IMR-90 (cell line): ENCODE measurements at regions not wholly inside any gene's neighbourhood (a gene's known extent, or its start where the extent isn't known, plus 50 kb on each side); places are given as distances from the start of the nearest gene placed in this dataset.

Experiments
- ATAC-seq: fragments of 200-7000 bp; cut with Tn5 transposase; 2 replicates; pipeline ENCODE4 v1.9.1; 2020; ENCODE audit warnings: low read depth, mild to moderate bottlenecking, moderate library complexity
- BruUV-seq: library from RNA; stranded (reverse); fragments of 400-500 nt; replicated peaks from 2 replicates; lab custom pipeline; 2021; lab: Mats Ljungman, UMichigan
- CTCF ChIA-PET: fragments of 300-600 bp; formaldehyde crosslinking; extraction: SDS; loops from one replicate; lab custom pipeline; 2021; ENCODE audit warnings: antibody characterized with exemption; lab: Yijun Ruan, JAX
- POLR2A ChIA-PET: fragments of 300-600 bp; sonication (Branson Sonifier 250); formaldehyde crosslinking; loops from one replicate; lab custom pipeline; 2022; ENCODE audit warnings: antibody characterized with exemption; ENCODE audit not compliant: unreplicated experiment; lab: Charles Lee
- DNase-seq: peaks from one replicate; pipeline ENCODE4 v3.0.0; 2013
- H2AFZ ChIP-seq: replicated peaks from 2 replicates; pipeline ENCODE3; 2013; ENCODE audit warnings: low read length, mild to moderate bottlenecking; ENCODE audit not compliant: poor library complexity
- H2AK5ac ChIP-seq: 2 replicates; pipeline ENCODE4 v1.6.1; 2013; ENCODE audit warnings: low read depth, low read length, inconsistent platforms
- H2AK9ac ChIP-seq: replicated peaks from 2 replicates; pipeline ENCODE3; 2013; ENCODE audit warnings: mild to moderate bottlenecking, low read depth, low read length, moderate library complexity; ENCODE audit not compliant: poor library complexity
- H2BK120ac ChIP-seq: 2 replicates; pipeline ENCODE4 v1.6.1; 2013; ENCODE audit warnings: low read depth, low read length, inconsistent platforms
- H2BK15ac ChIP-seq: 3 replicates; pipeline ENCODE4 v1.6.1; 2013; ENCODE audit warnings: low read depth, low read length, inconsistent platforms
- H2BK20ac ChIP-seq: 2 replicates; pipeline ENCODE4 v1.6.1; 2013; ENCODE audit warnings: low read depth, mild to moderate bottlenecking, inconsistent platforms, low read length, moderate library complexity
- H2BK5ac ChIP-seq: 2 replicates; pipeline ENCODE4 v1.6.1; 2013; ENCODE audit warnings: mild to moderate bottlenecking, low read depth, low read length, inconsistent platforms; ENCODE audit not compliant: poor library complexity, severe bottlenecking
- H3K14ac ChIP-seq: replicated peaks from 2 replicates; pipeline ENCODE4 v1.6.1; 2013; ENCODE audit warnings: low read depth, low read length, inconsistent platforms
- H3K18ac ChIP-seq: 2 replicates; pipeline ENCODE4 v1.6.1; 2013; ENCODE audit warnings: low read depth, low read length, control low read depth
- H3K23ac ChIP-seq: 2 replicates; pipeline ENCODE4 v1.6.1; 2013; ENCODE audit warnings: low read depth, low read length, inconsistent platforms
- H3K27ac ChIP-seq: 2 replicates; pipeline ENCODE4 v1.5.1; 2013; ENCODE audit warnings: mild to moderate bottlenecking, control low read depth, low read length; ENCODE audit not compliant: insufficient read depth
- H3K27me3 ChIP-seq: 2 replicates; pipeline ENCODE4 v1.6.1; 2013; ENCODE audit warnings: low read length; ENCODE audit not compliant: control insufficient read depth, insufficient read depth
- H3K36me3 ChIP-seq: 2 replicates; pipeline ENCODE4 v1.6.1; 2013; ENCODE audit warnings: low read length, mixed read lengths; ENCODE audit not compliant: control insufficient read depth, insufficient read depth
- H3K4ac ChIP-seq: 2 replicates; pipeline ENCODE4 v1.6.1; 2013; ENCODE audit warnings: low read depth, low read length, inconsistent platforms
- H3K4me1 ChIP-seq: 2 replicates; pipeline ENCODE4 v1.6.1; 2013; ENCODE audit warnings: low read length, mixed read lengths; ENCODE audit not compliant: control insufficient read depth, insufficient read depth
- H3K4me2 ChIP-seq: 2 replicates; pipeline ENCODE4 v1.6.1; 2013; ENCODE audit warnings: low read depth, mild to moderate bottlenecking, control low read depth, low read length, moderate library complexity
- H3K4me3 ChIP-seq: 2 replicates; pipeline ENCODE4 v1.5.1; 2013; ENCODE audit warnings: low read depth, mild to moderate bottlenecking, control low read depth, low read length, moderate library complexity; ENCODE audit not compliant: insufficient read depth
- H3K56ac ChIP-seq: 2 replicates; pipeline ENCODE4 v1.6.1; 2013; ENCODE audit warnings: low read length, inconsistent platforms; ENCODE audit not compliant: insufficient read depth; ENCODE audit errors: extremely low read depth
- H3K79me1 ChIP-seq, 2 experiments: 2 replicates each; pipeline ENCODE4 v1.6.1; 2013; ENCODE audit warnings: low read length in 2 of 2, inconsistent platforms in 1 of 2, low read depth in 1 of 2
- H3K9ac ChIP-seq: 2 replicates; pipeline ENCODE4 v1.6.1; 2013; ENCODE audit warnings: low read depth, low read length, control low read depth
- H3K9me1 ChIP-seq: 2 replicates; pipeline ENCODE4 v1.6.1; 2013; ENCODE audit warnings: low read length, inconsistent platforms; ENCODE audit not compliant: insufficient read depth
- H3K9me3 ChIP-seq: 2 replicates; pipeline ENCODE4 v1.6.1; 2013; ENCODE audit warnings: low read length; ENCODE audit not compliant: control insufficient read depth, insufficient read depth
- H4K20me1 ChIP-seq: 2 replicates; pipeline ENCODE4 v1.6.1; 2013; ENCODE audit warnings: low read length, inconsistent platforms; ENCODE audit not compliant: insufficient read depth
- H4K5ac ChIP-seq: 2 replicates; pipeline ENCODE4 v1.6.1; 2013; ENCODE audit warnings: mild to moderate bottlenecking, low read depth, low read length, control low read depth
- H4K8ac ChIP-seq, 2 experiments: 2 replicates each; pipeline ENCODE4 v1.6.1; 2013; ENCODE audit warnings: low read depth in 2 of 2, low read length in 2 of 2, control low read depth in 1 of 2, inconsistent platforms in 1 of 2
- H4K91ac ChIP-seq: 2 replicates; pipeline ENCODE4 v1.6.1; 2013; ENCODE audit warnings: low read depth, low read length, inconsistent platforms; ENCODE audit not compliant: insufficient read depth
- BHLHE40 ChIP-seq: fragments of 150-350 bp; IDR thresholded peaks from 2 replicates; pipeline ENCODE4 v1.6.1; 2016; ENCODE audit warnings: mild to moderate bottlenecking, low read depth, low read length
- ELK1 ChIP-seq: fragments of 150-350 bp; IDR thresholded peaks from 2 replicates; pipeline ENCODE4 v1.6.1; 2016; ENCODE audit warnings: low read depth, mild to moderate bottlenecking, low read length, moderate library complexity, borderline replicate concordance
- MAZ ChIP-seq: IDR thresholded peaks from 2 replicates; pipeline ENCODE4 v1.6.1; 2012; ENCODE audit warnings: low read depth, mild to moderate bottlenecking, low read length, improper control_type of control experiment, moderate library complexity, borderline replicate concordance
- MXI1 ChIP-seq: IDR thresholded peaks from 2 replicates; pipeline ENCODE4 v1.6.1; 2012; ENCODE audit warnings: low read depth, mild to moderate bottlenecking, low read length, moderate library complexity, borderline replicate concordance
- WGBS, 2 experiments: methylation state at CpG; one replicate each; pipeline versions ENCODE4 v1.1.5 to v1.1.7; 2013; ENCODE audit warnings: missing lambda C conversion rate in 2 of 2; ENCODE audit not compliant: insufficient read length in 1 of 2; ENCODE audit errors: extremely low coverage in 2 of 2; 5-methylcytosine and 5-hydroxymethylcytosine counted together
- dilution Hi-C: fragments of 300-500 bp; cut with HindIII; formaldehyde crosslinking; loops from one replicate; pipeline ENCODE4 v1.14.3; 2018; ENCODE audit warnings: low sequenced_read_pairs; ENCODE audit not compliant: unreplicated experiment
- in situ Hi-C: fragments of 300-500 bp; cut with MboI; formaldehyde crosslinking; loops from 3 replicates; pipeline ENCODE4 v1.14.3; 2019; ENCODE audit warnings: low sequenced_read_pairs, inconsistent platforms, mixed read lengths
- intact Hi-C: fragments of 100-400 bp; cut with micrococcal nuclease; formaldehyde crosslinking; loops from 2 replicates; pipeline ENCODE4 v1.10.0; 2022

DNA sequence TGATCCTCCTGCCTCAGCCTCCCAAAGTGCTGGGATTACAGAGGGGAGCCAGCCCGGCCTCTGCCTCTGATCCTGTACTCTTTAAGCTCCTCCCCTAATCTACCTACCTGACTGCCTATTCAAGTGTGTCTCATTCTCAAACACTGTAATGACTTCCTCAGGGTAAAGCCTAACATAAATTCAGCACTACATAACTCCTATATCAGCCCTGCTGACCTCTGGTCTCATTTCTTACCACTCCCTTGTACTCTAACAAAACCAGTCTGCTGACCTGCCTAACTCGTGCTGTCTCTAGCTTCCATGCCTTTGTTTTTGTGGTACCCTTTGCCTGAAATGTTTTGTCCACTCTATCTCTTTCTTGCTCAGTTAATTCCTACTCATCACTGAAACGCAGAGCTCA, 172.1 kb upstream of the IL12A start:
- no peak overlapping the region for H3K9ac ChIP-seq
- peaks cover 17% of the 10 kb centered on the region for H3K4me1 ChIP-seq
- H3K18ac ChIP-seq = no peak overlapping the region
- H2BK15ac ChIP-seq = no peak overlapping the region
- no peak overlapping the region for H3K4ac ChIP-seq
- WGBS, 2 experiments = 83% methylated on average over 2 of the region's 3 CpGs; no CpG with 5 or more reads in 1 of the 2 experiments
- no peak overlapping the region for H3K4me2 ChIP-seq
- no peak overlapping the region for H3K23ac ChIP-seq
- H3K36me3 ChIP-seq = no peaks in the 10 kb centered on the region
- ChIA-PET CTCF (interaction anchor here (0.8 to 1.2 kb wide), 2 partner anchors 13 to 28 kb away, joined by 3 to 4 read pairs; no protein-coding TSS in a partner anchor), POLR2A (no interaction called here)
- intact Hi-C loops = no loop called here
- H2AK5ac ChIP-seq = no peak overlapping the region
- no peak overlapping the region for H2AFZ ChIP-seq
- no peaks in the 10 kb centered on the region for H3K9me3 ChIP-seq
- dilution Hi-C loops = no loop called here
- no peak overlapping the region for H3K4me3 ChIP-seq
- peaks cover 26% of the 10 kb centered on the region for H4K20me1 ChIP-seq
- peaks cover 29% of the 10 kb centered on the region for H3K9me1 ChIP-seq
- no peak overlapping the region for H4K91ac ChIP-seq
- DNase-seq (no peak), ATAC-seq (no peak)
- in situ Hi-C loops = no loop called here
- H4K5ac ChIP-seq = no peak overlapping the region
- no peak overlapping the region for H2BK20ac ChIP-seq
- no peak for TF ChIP-seq MAZ
- TF ChIP-seq ELK1 = no peak
- no peak for TF ChIP-seq MXI1
- TF ChIP-seq BHLHE40 = no peak
- H3K56ac ChIP-seq = no peak overlapping the region
- no peak overlapping the region for H3K27ac ChIP-seq
- no peak overlapping the region for H4K8ac ChIP-seq
- H2BK120ac ChIP-seq = no peak overlapping the region
- no peak overlapping the region for H2AK9ac ChIP-seq
- no peak overlapping the region for H3K14ac ChIP-seq
- peaks cover 47 to 82% of the 10 kb centered on the region in 2 experiments for H3K79me1 ChIP-seq
- no peak overlapping the region for H2BK5ac ChIP-seq
- H3K27me3 ChIP-seq = no peaks in the 10 kb centered on the region
- BruUV-seq = no TSS peak
